GM06990 (cell line): ENCODE measurements at regions not wholly inside any gene's neighbourhood (a gene's known extent, or its start where the extent isn't known, plus 50 kb on each side); places are given as distances from the start of the nearest gene placed in this dataset.

Source experiments
- DNase-seq: peaks from one replicate; pipeline ENCODE4 v3.0.0-alpha.2; 2011; ENCODE audit not compliant: insufficient read length; ENCODE audit errors: extremely low read depth
- H3K27me3 ChIP-seq: replicated peaks from 2 replicates; pipeline ENCODE4 v1.6.0; 2011; ENCODE audit warnings: low read length; ENCODE audit not compliant: control insufficient read depth, insufficient read depth
- H3K36me3 ChIP-seq: 2 replicates; pipeline ENCODE4 v1.5.1; 2011; ENCODE audit warnings: low read length; ENCODE audit not compliant: control insufficient read depth, insufficient read depth
- H3K4me3 ChIP-seq: replicated peaks from 2 replicates; pipeline ENCODE4 v1.5.1; 2011; ENCODE audit warnings: low read depth, mild to moderate bottlenecking, control low read depth, low read length
- TF ChIP-seq, protein P1 (sequence below): IDR thresholded peaks from 2 replicates; pipeline ENCODE4 v1.5.1; 2011; ENCODE audit warnings: low read length, control low read depth, mild to moderate bottlenecking, inconsistent platforms; ENCODE audit not compliant: insufficient read depth, poor library complexity, severe bottlenecking

DNA sequence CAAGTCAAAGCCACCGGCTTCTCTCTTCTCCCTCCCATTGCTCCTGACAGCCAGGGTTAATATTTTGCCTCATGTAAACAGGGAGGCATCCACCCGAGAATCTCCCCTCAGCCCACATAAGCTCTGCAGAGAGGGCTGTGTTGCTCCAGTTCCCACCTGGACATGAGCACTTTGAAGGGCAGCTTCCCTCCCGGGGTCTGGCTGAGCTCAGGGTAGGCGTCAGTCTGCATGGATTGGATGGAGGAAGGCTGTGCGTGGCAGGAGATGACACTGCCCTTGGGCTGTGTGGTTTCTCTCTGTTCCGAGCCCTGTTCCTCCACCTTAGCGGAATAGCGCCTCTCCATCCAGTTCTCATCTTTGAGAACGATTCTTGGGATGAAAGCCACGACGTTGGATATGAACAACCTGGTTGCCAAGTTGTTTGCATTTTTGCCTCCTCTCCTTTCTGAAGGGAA is 53.7 kb upstream of the ETS2 start:
- Histone ChIP-seq H3K4me3 (no peak overlapping the region), H3K36me3 (no peaks in the 10 kb centered on the region), H3K27me3 (peaks cover 2% of the 10 kb centered on the region; the same call in 1 of the 2 replicates)
- DNase-seq: no peak
- TF ChIP-seq, protein P1, sequence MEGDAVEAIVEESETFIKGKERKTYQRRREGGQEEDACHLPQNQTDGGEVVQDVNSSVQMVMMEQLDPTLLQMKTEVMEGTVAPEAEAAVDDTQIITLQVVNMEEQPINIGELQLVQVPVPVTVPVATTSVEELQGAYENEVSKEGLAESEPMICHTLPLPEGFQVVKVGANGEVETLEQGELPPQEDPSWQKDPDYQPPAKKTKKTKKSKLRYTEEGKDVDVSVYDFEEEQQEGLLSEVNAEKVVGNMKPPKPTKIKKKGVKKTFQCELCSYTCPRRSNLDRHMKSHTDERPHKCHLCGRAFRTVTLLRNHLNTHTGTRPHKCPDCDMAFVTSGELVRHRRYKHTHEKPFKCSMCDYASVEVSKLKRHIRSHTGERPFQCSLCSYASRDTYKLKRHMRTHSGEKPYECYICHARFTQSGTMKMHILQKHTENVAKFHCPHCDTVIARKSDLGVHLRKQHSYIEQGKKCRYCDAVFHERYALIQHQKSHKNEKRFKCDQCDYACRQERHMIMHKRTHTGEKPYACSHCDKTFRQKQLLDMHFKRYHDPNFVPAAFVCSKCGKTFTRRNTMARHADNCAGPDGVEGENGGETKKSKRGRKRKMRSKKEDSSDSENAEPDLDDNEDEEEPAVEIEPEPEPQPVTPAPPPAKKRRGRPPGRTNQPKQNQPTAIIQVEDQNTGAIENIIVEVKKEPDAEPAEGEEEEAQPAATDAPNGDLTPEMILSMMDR: no peak

DNA sequence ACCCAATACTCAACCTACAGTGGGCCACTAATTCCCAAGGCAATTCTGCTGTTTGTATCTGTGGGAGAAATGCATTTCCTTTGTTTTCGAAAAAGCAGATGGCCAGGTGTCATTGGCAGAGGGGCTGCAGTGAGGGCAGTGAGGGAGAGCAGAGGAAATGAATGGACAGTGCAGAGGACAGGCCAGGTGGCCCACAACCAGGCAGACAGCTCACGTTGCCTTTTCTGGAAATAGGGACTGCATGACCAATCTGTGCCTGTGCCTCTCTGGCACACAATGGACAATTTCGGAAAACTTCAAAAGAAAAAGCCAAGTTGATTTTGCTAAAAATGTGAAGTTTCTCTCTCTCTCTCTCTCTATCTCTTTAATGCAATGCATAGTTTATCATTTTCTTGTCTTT is 52.6 kb upstream of the ETS2 start:
- Histone ChIP-seq H3K27me3 (peaks cover 2% of the 10 kb centered on the region; the same call in 1 of the 2 replicates), H3K4me3 (no peak overlapping the region), H3K36me3 (no peaks in the 10 kb centered on the region)
- TF ChIP-seq, protein P1: no peak
- DNase-seq: no peak

DNA sequence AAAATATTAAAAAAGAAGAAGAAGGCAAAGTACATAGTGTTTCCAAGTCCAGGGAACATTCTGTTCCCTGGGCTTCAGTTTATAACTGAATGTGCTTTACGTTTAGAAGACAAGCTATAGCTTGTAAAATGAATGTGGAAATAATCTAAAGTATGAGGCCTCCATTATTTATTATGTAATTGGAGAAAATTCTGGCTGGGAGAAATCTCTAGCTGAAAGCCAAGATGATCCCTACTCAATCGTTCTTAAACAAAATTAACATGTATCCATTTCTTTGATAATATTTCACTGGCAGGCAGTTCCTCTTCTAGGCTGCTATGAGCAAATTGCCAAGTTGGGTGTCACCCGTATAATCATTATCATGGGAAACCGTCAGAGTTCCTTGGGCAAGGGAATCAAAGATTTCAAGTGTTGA is 52.2 kb upstream of the ETS2 start:
- Histone ChIP-seq H3K27me3 (peaks cover 2% of the 10 kb centered on the region; the same call in 1 of the 2 replicates), H3K36me3 (no peaks in the 10 kb centered on the region), H3K4me3 (no peak overlapping the region)
- DNase-seq: no peak
- TF ChIP-seq, protein P1: no peak
